H1 (cell line): ENCODE measurements at regions not wholly inside any gene's neighbourhood (a gene's known extent, or its start where the extent isn't known, plus 50 kb on each side); places are given as distances from the start of the nearest gene placed in this dataset.

Experiments
- CTCF ChIA-PET: fragments of 300-600 bp; sonication (Branson Sonifier 250); formaldehyde crosslinking; loops from one replicate; lab custom pipeline; 2021; ENCODE audit not compliant: partially characterized antibody; lab: Charles Lee
- POLR2A ChIA-PET: fragments of 300-600 bp; sonication (Branson Sonifier 250); formaldehyde crosslinking; loops from one replicate; lab custom pipeline; 2021; ENCODE audit warnings: inconsistent platforms; ENCODE audit not compliant: partially characterized antibody; lab: Charles Lee
- DNase-seq, 2 experiments: peaks; one replicate each; pipeline versions ENCODE4 v3.0.0 to v3.0.0-alpha.2; 2010 to 2022; ENCODE audit warnings: low spot score in 2 of 2, low read depth in 1 of 2, mixed read lengths in 1 of 2
- FAIRE-seq: peaks from 2 replicates; lab custom pipeline; 2011; peaks lifted over from hg19 to GRCh38; lab: Jason Lieb, UNC
- H2AFZ ChIP-seq: 2 replicates; pipeline ENCODE4 v1.8.1; 2012; ENCODE audit warnings: low read length, inconsistent platforms
- H2AK5ac ChIP-seq: 2 replicates; pipeline ENCODE4 v1.6.1; 2013; ENCODE audit warnings: low read depth, low read length
- H2BK120ac ChIP-seq: replicated peaks from 2 replicates; pipeline ENCODE3; 2013; ENCODE audit warnings: low read depth, low read length, inconsistent platforms
- H2BK12ac ChIP-seq: 2 replicates; pipeline ENCODE4 v1.6.1; 2013; ENCODE audit warnings: low read depth, low read length
- H2BK15ac ChIP-seq: 2 replicates; pipeline ENCODE4 v1.6.1; 2013; ENCODE audit warnings: low read length
- H2BK20ac ChIP-seq: 2 replicates; pipeline ENCODE4 v1.6.1; 2013; ENCODE audit warnings: low read length
- H2BK5ac ChIP-seq: 2 replicates; pipeline ENCODE4 v1.6.1; 2013; ENCODE audit warnings: low read depth, low read length
- H3K14ac ChIP-seq: 2 replicates; pipeline ENCODE4 v1.6.1; 2013; ENCODE audit warnings: inconsistent platforms; ENCODE audit not compliant: insufficient read length
- H3K18ac ChIP-seq: 2 replicates; pipeline ENCODE4 v1.6.1; 2013; ENCODE audit warnings: low read length; ENCODE audit errors: extremely low read depth
- H3K23ac ChIP-seq: 2 replicates; pipeline ENCODE4 v1.6.1; 2013; ENCODE audit warnings: inconsistent platforms; ENCODE audit not compliant: insufficient read length
- H3K23me2 ChIP-seq: 2 replicates; pipeline ENCODE4 v1.6.1; 2013; ENCODE audit warnings: low read depth, low read length
- H3K27ac ChIP-seq: 2 replicates; pipeline ENCODE4 v1.6.1; 2011; ENCODE audit warnings: low read depth, low read length, inconsistent platforms
- H3K27me3 ChIP-seq, 4 experiments: replicated peaks in 1 of 4; 1 replicate in 1 of 4; 2 replicates in 3 of 4; pipeline versions ENCODE4 v1.6.1 to v1.8.1; 2011 to 2013; ENCODE audit warnings: low read length in 3 of 4, mild to moderate bottlenecking in 3 of 4, inconsistent platforms in 2 of 4, mixed read lengths in 2 of 4, moderate library complexity in 1 of 4; ENCODE audit not compliant: control insufficient read depth in 3 of 4, insufficient read depth in 3 of 4; ENCODE audit errors: extremely low read depth in 1 of 4
- H3K36me3 ChIP-seq, 4 experiments: 2 replicates each; pipeline versions ENCODE4 v1.6.1 to v1.8.1; 2011 to 2013; ENCODE audit warnings: mild to moderate bottlenecking in 4 of 4, low read length in 3 of 4, moderate library complexity in 2 of 4, control low read depth in 1 of 4, inconsistent platforms in 1 of 4; ENCODE audit not compliant: insufficient read depth in 4 of 4, control insufficient read depth in 2 of 4
- H3K4ac ChIP-seq: replicated peaks from 2 replicates; pipeline ENCODE3; 2013; ENCODE audit warnings: low read length, low read depth, mixed read lengths, inconsistent platforms; ENCODE audit not compliant: insufficient read length
- H3K4me1 ChIP-seq, 4 experiments: replicated peaks in 1 of 4; 1 replicate in 1 of 4; 2 replicates in 3 of 4; pipeline versions ENCODE4 v1.6.1 to v1.8.1; 2011 to 2013; ENCODE audit warnings: low read length in 3 of 4, inconsistent platforms in 2 of 4, mixed read lengths in 1 of 4; ENCODE audit not compliant: insufficient read depth in 4 of 4, control insufficient read depth in 3 of 4
- H3K4me2 ChIP-seq, 2 experiments: 2 replicates each; pipeline versions ENCODE4 v1.6.1 to v1.8.1; 2011 to 2013; ENCODE audit warnings: low read depth in 2 of 2, low read length in 2 of 2, control low read depth in 1 of 2, inconsistent platforms in 1 of 2, mild to moderate bottlenecking in 1 of 2; ENCODE audit not compliant: insufficient read depth in 1 of 2
- H3K4me3 ChIP-seq, 4 experiments: fragments of 200-600, 300-600 bp in 1 of 4; sonication (generic), shearing (Covaris generic), sonication (Bioruptor Twin) in 1 of 4; 2 replicates each; pipeline versions ENCODE4 v1.5.1 to v1.8.1; 2011 to 2016; ENCODE audit warnings: low read length in 4 of 4, low read depth in 3 of 4, control low read depth in 2 of 4, inconsistent platforms in 2 of 4, mild to moderate bottlenecking in 2 of 4, mixed read lengths in 1 of 4, moderate library complexity in 1 of 4; ENCODE audit not compliant: insufficient read depth in 2 of 4; ENCODE audit errors: extremely low read depth in 1 of 4
- H3K56ac ChIP-seq: replicated peaks from 2 replicates; pipeline ENCODE3; 2013; ENCODE audit warnings: low read depth, mild to moderate bottlenecking, mixed read lengths, low read length, inconsistent platforms; ENCODE audit not compliant: insufficient read length
- H3K79me1 ChIP-seq: 2 replicates; pipeline ENCODE4 v1.6.1; 2013; ENCODE audit warnings: low read depth, low read length, control low read depth
- H3K79me2 ChIP-seq, 2 experiments: 2 replicates each; pipeline versions ENCODE4 v1.6.1 to v1.8.1; 2012 to 2013; ENCODE audit warnings: low read length in 2 of 2, mild to moderate bottlenecking in 2 of 2, inconsistent platforms in 1 of 2; ENCODE audit not compliant: insufficient read depth in 2 of 2, control insufficient read depth in 1 of 2
- H3K9ac ChIP-seq, 4 experiments: replicated peaks in 1 of 4; 1 replicate in 1 of 4; 2 replicates in 3 of 4; pipeline versions ENCODE4 v1.6.1 to v1.8.1; 2011 to 2013; ENCODE audit warnings: low read depth in 3 of 4, low read length in 3 of 4, control low read depth in 2 of 4, mild to moderate bottlenecking in 2 of 4, moderate library complexity in 2 of 4, inconsistent platforms in 1 of 4; ENCODE audit errors: extremely low read depth in 1 of 4
- H3K9me3 ChIP-seq, 2 experiments: 2 replicates each; pipeline versions ENCODE4 v1.6.1 to v1.8.1; 2012 to 2013; ENCODE audit warnings: mild to moderate bottlenecking in 2 of 2, moderate library complexity in 2 of 2, control low read depth in 1 of 2, inconsistent platforms in 1 of 2, low read depth in 1 of 2, low read length in 1 of 2, mixed read lengths in 1 of 2; ENCODE audit not compliant: insufficient read depth in 2 of 2
- H4K20me1 ChIP-seq, 2 experiments: replicated peaks in 1 of 2; 2 replicates each; pipeline versions ENCODE3 to v1.8.1; 2011 to 2013; ENCODE audit warnings: inconsistent platforms in 2 of 2, low read length in 2 of 2, mild to moderate bottlenecking in 1 of 2; ENCODE audit not compliant: insufficient read depth in 2 of 2, control insufficient read depth in 1 of 2
- H4K5ac ChIP-seq: 2 replicates; pipeline ENCODE4 v1.6.1; 2013; ENCODE audit warnings: low read length, low read depth, mixed read lengths, inconsistent platforms; ENCODE audit not compliant: insufficient read length
- H4K8ac ChIP-seq: 2 replicates; pipeline ENCODE4 v1.8.0; 2013; ENCODE audit warnings: mild to moderate bottlenecking, moderate library complexity, low read length, inconsistent platforms; ENCODE audit not compliant: insufficient read depth; ENCODE audit errors: extremely low read depth
- H4K91ac ChIP-seq: replicated peaks from 2 replicates; pipeline ENCODE3; 2013; ENCODE audit warnings: low read length, mixed read lengths, inconsistent platforms; ENCODE audit not compliant: insufficient read length
- BRCA1 ChIP-seq: IDR thresholded peaks from 2 replicates; pipeline ENCODE4 v1.6.1; 2012; ENCODE audit warnings: low read depth, low read length, improper control_type of control experiment
- HDAC2 ChIP-seq, 2 experiments: fragments of 300-600 bp in 1 of 2; sonication (generic) in 1 of 2; IDR thresholded peaks; 2 replicates each; pipeline ENCODE4 v1.6.1; 2011 to 2012; ENCODE audit warnings: low read depth in 2 of 2, low read length in 2 of 2, mild to moderate bottlenecking in 2 of 2, moderate library complexity in 2 of 2, borderline replicate concordance in 1 of 2, inconsistent platforms in 1 of 2
- JUND ChIP-seq: IDR thresholded peaks from 2 replicates; pipeline ENCODE4 v1.6.1; 2011; ENCODE audit warnings: mild to moderate bottlenecking, improper control_type of control experiment, low read length
- PHF8 ChIP-seq: fragments of 200-600 bp; sonication (generic); conservative IDR thresholded peaks from 2 replicates; pipeline ENCODE4 v1.7.1; 2012; ENCODE audit warnings: low read depth, mild to moderate bottlenecking, inconsistent platforms, low read length, moderate library complexity
- RBBP5 ChIP-seq: IDR thresholded peaks from 2 replicates; pipeline ENCODE4 v1.7.1; 2012; ENCODE audit warnings: low read depth, mild to moderate bottlenecking, inconsistent platforms, low read length, moderate library complexity, borderline replicate concordance
- RFX5 ChIP-seq: IDR thresholded peaks from 2 replicates; pipeline ENCODE4 v1.6.1; 2011; ENCODE audit warnings: low read depth, low read length, improper control_type of control experiment, borderline replicate concordance
- SP1 ChIP-seq: IDR thresholded peaks from 2 replicates; pipeline ENCODE4 v1.6.1; 2011; ENCODE audit warnings: low read depth, low read length
- SP4 ChIP-seq: IDR thresholded peaks from 2 replicates; pipeline ENCODE4 v1.6.1; 2012; ENCODE audit warnings: low read length, inconsistent platforms
- TCF12 ChIP-seq: IDR thresholded peaks from 2 replicates; pipeline ENCODE4 v1.6.1; 2011; ENCODE audit warnings: low read depth, mild to moderate bottlenecking, low read length
- WGBS, 2 experiments: shearing (Covaris generic) in 1 of 2; methylation state at CpG; one replicate each; pipeline versions ENCODE4 v1.1.6 to v1.1.7; 2013 to 2015; ENCODE audit warnings: low lambda C conversion rate in 2 of 2, mixed read lengths in 2 of 2, inconsistent platforms in 1 of 2, low coverage in 1 of 2, missing lambda C conversion rate in 1 of 2; ENCODE audit not compliant: insufficient replicate concordance in 2 of 2, insufficient coverage in 1 of 2, insufficient read length in 1 of 2; ENCODE audit errors: extremely low coverage in 1 of 2, missing lambda C conversion rate in 1 of 2; 5-methylcytosine and 5-hydroxymethylcytosine counted together
- TF ChIP-seq, protein P1 (sequence below): IDR thresholded peaks from 2 replicates; pipeline ENCODE4 v1.6.1; 2012; ENCODE audit warnings: low read length, inconsistent platforms

DNA sequence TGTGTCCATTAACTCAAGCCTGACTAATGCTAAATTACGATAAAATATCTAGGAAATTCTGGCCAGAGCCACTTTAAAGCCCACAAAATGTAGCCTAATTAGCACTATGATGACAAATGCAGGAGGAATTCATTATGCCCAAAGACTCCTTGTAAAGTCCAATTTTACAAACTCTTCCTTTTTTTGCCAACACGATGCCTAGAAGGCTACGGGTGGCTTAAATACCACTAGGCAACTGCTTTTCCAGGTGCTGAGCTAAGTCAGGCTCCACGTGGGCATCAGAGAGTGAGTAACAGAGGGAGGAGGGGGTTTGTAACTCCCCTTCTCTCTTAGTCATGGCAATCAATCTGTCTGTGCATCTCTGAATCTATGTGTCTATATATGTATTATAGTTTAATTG is 172.4 kb upstream of the NTF3 start:
- FAIRE-seq (no peak), DNase-seq (no peak)
- H3K14ac ChIP-seq = no peak overlapping the region
- H3K4me1 ChIP-seq = peaks cover 3 to 10% (median 8%) of the 10 kb centered on the region in 4 experiments
- POLR2A ChIA-PET = no interaction called here
- H3K27me3 ChIP-seq = no peaks in the 10 kb centered on the region
- no peak overlapping the region for H2AFZ ChIP-seq
- H3K36me3 ChIP-seq = no peaks in the 10 kb centered on the region
- no peaks in the 10 kb centered on the region for H4K20me1 ChIP-seq
- no peaks in the 10 kb centered on the region for H3K9me3 ChIP-seq
- no peak overlapping the region for H2BK5ac ChIP-seq
- H3K23ac ChIP-seq = no peak overlapping the region
- no peaks in the 10 kb centered on the region for H3K79me1 ChIP-seq
- H2AK5ac ChIP-seq = no peak overlapping the region
- no peak overlapping the region for H3K4ac ChIP-seq
- no peak overlapping the region for H2BK20ac ChIP-seq
- no peak overlapping the region for H3K18ac ChIP-seq
- no peak overlapping the region for H3K9ac ChIP-seq
- no peak overlapping the region for H3K4me2 ChIP-seq
- no peak overlapping the region for H4K5ac ChIP-seq
- H3K79me2 ChIP-seq = no peaks in the 10 kb centered on the region
- no peak overlapping the region for H3K27ac ChIP-seq
- H3K23me2 ChIP-seq = no peaks in the 10 kb centered on the region
- H4K91ac ChIP-seq = no peak overlapping the region
- no peak overlapping the region for H3K4me3 ChIP-seq
- no peak overlapping the region for H2BK15ac ChIP-seq
- 76% methylated on average over 4 of the region's 4 CpGs; no CpG with 5 or more reads in 1 of the 2 experiments for WGBS, 2 experiments
- no peak overlapping the region for H2BK12ac ChIP-seq
- CTCF ChIA-PET = no interaction called here
- TF ChIP-seq, protein P1, sequence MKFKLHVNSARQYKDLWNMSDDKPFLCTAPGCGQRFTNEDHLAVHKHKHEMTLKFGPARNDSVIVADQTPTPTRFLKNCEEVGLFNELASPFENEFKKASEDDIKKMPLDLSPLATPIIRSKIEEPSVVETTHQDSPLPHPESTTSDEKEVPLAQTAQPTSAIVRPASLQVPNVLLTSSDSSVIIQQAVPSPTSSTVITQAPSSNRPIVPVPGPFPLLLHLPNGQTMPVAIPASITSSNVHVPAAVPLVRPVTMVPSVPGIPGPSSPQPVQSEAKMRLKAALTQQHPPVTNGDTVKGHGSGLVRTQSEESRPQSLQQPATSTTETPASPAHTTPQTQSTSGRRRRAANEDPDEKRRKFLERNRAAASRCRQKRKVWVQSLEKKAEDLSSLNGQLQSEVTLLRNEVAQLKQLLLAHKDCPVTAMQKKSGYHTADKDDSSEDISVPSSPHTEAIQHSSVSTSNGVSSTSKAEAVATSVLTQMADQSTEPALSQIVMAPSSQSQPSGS = no peak
- TF ChIP-seq RBBP5 (no peak), RFX5 (no peak), SP1 (no peak), TCF12 (no peak), SP4 (no peak), JUND (no peak), HDAC2 (IDR thresholded peaks at IDR 0.05; ENCODE audit: borderline replicate concordance in 1 of 2, low read depth in 2 of 2, low read length in 2 of 2) (no peak), PHF8 (no peak), BRCA1 (no peak)
- no peak overlapping the region for H3K56ac ChIP-seq
- H4K8ac ChIP-seq = no peak overlapping the region
- no peak overlapping the region for H2BK120ac ChIP-seq
